ENCODE measurements at regions not wholly inside any gene's neighbourhood (a gene's known extent, or its start where the extent isn't known, plus 50 kb on each side); places are given as distances from the start of the nearest gene placed in this dataset.
"Not testable (repeated sequence)": the region's sequence is repeated elsewhere in the genome, so short reads cannot be mapped to it uniquely, and the experiment has no call there.

DNA sequence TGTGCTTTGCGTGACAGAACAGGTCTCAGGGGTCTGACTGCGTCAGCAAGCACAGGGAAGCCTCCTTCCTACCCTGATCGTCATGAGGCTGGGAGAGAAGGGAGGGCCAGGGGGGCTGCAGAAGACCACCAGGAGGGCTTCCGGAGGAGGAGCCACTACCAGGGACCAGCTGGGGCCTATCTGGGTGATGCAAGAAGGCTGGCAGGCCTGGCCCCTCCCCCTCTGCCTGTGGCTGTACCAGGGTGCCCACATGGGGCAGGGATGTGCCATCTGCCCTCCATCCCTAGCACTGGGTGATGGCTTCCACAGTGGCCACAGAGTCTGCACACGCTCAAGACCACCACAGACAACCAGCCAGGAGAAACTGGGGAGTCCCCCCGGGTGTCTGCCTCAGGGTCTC lies 116.4 kb upstream of the NKX1-1 start:
- peaks cover 11% of the 10 kb centered on the region for H3K27me3 Mint-ChIP-seq
- no peak for DNase-seq
- H3K4me1 Mint-ChIP-seq (ENCODE audit: low read depth) = no peaks in the 10 kb centered on the region
- no peaks in the 10 kb centered on the region for H3K9me3 Mint-ChIP-seq
- H3K36me3 Mint-ChIP-seq (ENCODE audit: low read depth) = no peaks in the 10 kb centered on the region
- no peak overlapping the region for H3K4me3 Mint-ChIP-seq
- ChIA-PET POLR2A (no interaction called here), CTCF (no interaction called here)
- no peak overlapping the region for H3K27ac Mint-ChIP-seq
- intact Hi-C loops (cut with micrococcal nuclease) = no loop called here
- no peak for ATAC-seq
- TF ChIP-seq CTCF (IDR thresholded peaks at IDR 0.05) = no peak

DNA sequence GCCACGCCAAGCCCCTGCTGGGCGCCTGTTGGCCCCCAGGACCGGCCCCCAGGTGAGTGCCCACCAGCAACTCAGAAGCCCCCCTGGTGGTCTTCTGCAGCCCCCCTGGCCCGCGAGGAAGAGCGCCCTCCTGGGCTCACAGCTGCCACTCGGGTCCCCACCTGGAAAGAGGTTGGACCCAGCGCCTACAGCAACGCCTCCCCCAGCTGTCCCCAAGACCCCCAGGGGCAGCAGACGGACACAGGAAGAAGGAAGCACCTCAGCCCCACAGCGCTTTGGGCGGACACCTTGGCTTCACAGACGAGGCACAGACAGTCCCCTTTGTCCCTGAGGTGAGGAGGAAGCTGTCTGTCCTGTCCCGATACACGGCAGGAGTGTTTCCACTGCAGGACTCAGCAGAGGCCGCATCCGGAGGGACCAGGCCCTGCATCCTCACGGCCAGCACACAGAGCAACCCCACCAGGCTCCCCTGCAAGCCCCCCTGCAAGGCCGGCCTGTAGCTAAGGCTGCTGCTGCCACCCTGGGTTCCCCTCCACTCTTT lies 115.6 kb upstream of the NKX1-1 start:
- Mint-ChIP-seq H3K36me3 (ENCODE audit: low read depth) (no peaks in the 10 kb centered on the region), H3K27me3 (peaks cover 9% of the 10 kb centered on the region), H3K4me3 (no peak overlapping the region), H3K9me3 (no peaks in the 10 kb centered on the region), H3K4me1 (ENCODE audit: low read depth) (no peaks in the 10 kb centered on the region), H3K27ac (no peak overlapping the region)
- POLR2A ChIA-PET = no interaction called here
- intact Hi-C loops (cut with micrococcal nuclease) = no loop called here
- no peak for TF ChIP-seq CTCF (IDR thresholded peaks at IDR 0.05)
- no peak for ATAC-seq
- CTCF ChIA-PET = no interaction called here
- no peak for DNase-seq

- H3K27me3 Mint-ChIP-seq; H3K9me3 Mint-ChIP-seq; H3K27ac Mint-ChIP-seq; H3K4me1 Mint-ChIP-seq (ENCODE audit: low read depth); ATAC-seq; POLR2A ChIA-PET; H3K36me3 Mint-ChIP-seq (ENCODE audit: low read depth); H3K4me3 Mint-ChIP-seq; intact Hi-C loops (cut with micrococcal nuclease); CTCF ChIA-PET: not testable (repeated sequence)
- peak; percentile 34 for DNase-seq
Observed at GRCh38 chr4:1520795-1521576, 114.7 kb upstream of the NKX1-1 start.

GRCh38 chr4:1519787-1520661 lies 113.8 kb upstream of the NKX1-1 start:
- intact Hi-C loops (cut with micrococcal nuclease) = no loop called here
- ChIA-PET CTCF (no interaction called here), POLR2A (no interaction called here)
- ATAC-seq = no peak
- DNase-seq = no peak
- H3K4me1 Mint-ChIP-seq (ENCODE audit: low read depth) = no peaks in the 10 kb centered on the region
- no peaks in the 10 kb centered on the region for H3K9me3 Mint-ChIP-seq
- no peaks in the 10 kb centered on the region for H3K36me3 Mint-ChIP-seq (ENCODE audit: low read depth)
- TF ChIP-seq CTCF (IDR thresholded peaks at IDR 0.05) = no peak
- H3K27me3 Mint-ChIP-seq = peaks cover 9% of the 10 kb centered on the region
- no peak overlapping the region for H3K27ac Mint-ChIP-seq
- no peak overlapping the region for H3K4me3 Mint-ChIP-seq

GRCh38 chr4:1518997-1519700 lies 112.9 kb upstream of the NKX1-1 start:
- no peak for TF ChIP-seq CTCF (IDR thresholded peaks at IDR 0.05)
- Mint-ChIP-seq H3K27me3 (peaks cover 9% of the 10 kb centered on the region), H3K4me3 (no peak overlapping the region), H3K9me3 (no peaks in the 10 kb centered on the region), H3K4me1 (ENCODE audit: low read depth) (no peaks in the 10 kb centered on the region), H3K36me3 (ENCODE audit: low read depth) (no peaks in the 10 kb centered on the region), H3K27ac (no peak overlapping the region)
- CTCF ChIA-PET = no interaction called here
- intact Hi-C loops (cut with micrococcal nuclease) = no loop called here
- DNase-seq (no peak), ATAC-seq (no peak)
- POLR2A ChIA-PET = no interaction called here

Data from activated CD8-positive, alpha-beta T cell treated with anti-CD3 and anti-CD28 coated beads for 36 hours (primary cell).